Endodermal cell (in vitro differentiated cells): ENCODE measurements at regions not wholly inside any gene's neighbourhood (a gene's known extent, or its start where the extent isn't known, plus 50 kb on each side); places are given as distances from the start of the nearest gene placed in this dataset.

Experiments
- DNase-seq: peaks from one replicate; pipeline ENCODE4 v3.0.0-alpha.2; 2017
- H3K27ac ChIP-seq: 2 replicates; pipeline ENCODE4 v1.5.1; 2013; ENCODE audit warnings: mild to moderate bottlenecking, low read depth, low read length, moderate library complexity
- H3K27me3 ChIP-seq: 2 replicates; pipeline ENCODE4 v1.6.1; 2013; ENCODE audit warnings: mild to moderate bottlenecking, low read length, moderate library complexity; ENCODE audit not compliant: insufficient read depth, control insufficient read depth, poor library complexity, severe bottlenecking
- H3K36me3 ChIP-seq: 2 replicates; pipeline ENCODE4 v1.7.0; 2013; ENCODE audit warnings: mild to moderate bottlenecking, low read length, moderate library complexity; ENCODE audit not compliant: control insufficient read depth, insufficient read depth
- H3K4me1 ChIP-seq: one replicate; pipeline ENCODE4 v1.7.0; 2013; ENCODE audit warnings: low read length; ENCODE audit not compliant: control insufficient read depth, insufficient read depth
- H3K4me3 ChIP-seq: 2 replicates; pipeline ENCODE4 v1.5.1; 2013; ENCODE audit warnings: mild to moderate bottlenecking, low read length, moderate library complexity
- H3K9ac ChIP-seq: 2 replicates; pipeline ENCODE4 v1.6.1; 2013; ENCODE audit warnings: mild to moderate bottlenecking, low read length, moderate library complexity; ENCODE audit not compliant: poor library complexity, severe bottlenecking; ENCODE audit errors: extremely low read depth
- H3K9me3 ChIP-seq: 2 replicates; pipeline ENCODE4 v1.6.1; 2013; ENCODE audit warnings: mild to moderate bottlenecking, low read length, moderate library complexity; ENCODE audit not compliant: control insufficient read depth
- H3K27ac Mint-ChIP-seq: 2 replicates; pipeline ENCODE4 v1.8.0; 2020; ENCODE audit warnings: mixed read lengths
- H3K27me3 Mint-ChIP-seq: 2 replicates; pipeline ENCODE4 v1.8.0; 2021; ENCODE audit warnings: mild to moderate bottlenecking, mixed read lengths; ENCODE audit not compliant: insufficient read depth
- H3K36me3 Mint-ChIP-seq: 2 replicates; pipeline ENCODE4 v1.8.0; 2020; ENCODE audit warnings: low read depth, mixed read lengths
- H3K4me1 Mint-ChIP-seq: 2 replicates; pipeline ENCODE4 v1.8.0; 2020; ENCODE audit warnings: mixed read lengths
- H3K4me3 Mint-ChIP-seq: 2 replicates; pipeline ENCODE4 v1.8.0; 2020; ENCODE audit warnings: mild to moderate bottlenecking, moderate library complexity, mixed read lengths
- H3K9me3 Mint-ChIP-seq: 2 replicates; pipeline ENCODE4 v1.8.0; 2020; ENCODE audit warnings: mild to moderate bottlenecking, mixed read lengths
- WGBS, 2 experiments: methylation state at CpG; one replicate each; pipeline versions ENCODE4 v1.1.5 to v1.1.7; 2013; ENCODE audit warnings: missing lambda C conversion rate in 2 of 2, mixed read lengths in 1 of 2; ENCODE audit not compliant: insufficient coverage in 1 of 2, insufficient read length in 1 of 2; 5-methylcytosine and 5-hydroxymethylcytosine counted together
- TF ChIP-seq, protein P1 (sequence below): fragments of 200-600 bp; sonication (generic); conservative IDR thresholded peaks from 2 replicates; pipeline ENCODE4 v1.5.0; 2021; ENCODE audit warnings: antibody characterized with exemption, mild to moderate bottlenecking

DNA sequence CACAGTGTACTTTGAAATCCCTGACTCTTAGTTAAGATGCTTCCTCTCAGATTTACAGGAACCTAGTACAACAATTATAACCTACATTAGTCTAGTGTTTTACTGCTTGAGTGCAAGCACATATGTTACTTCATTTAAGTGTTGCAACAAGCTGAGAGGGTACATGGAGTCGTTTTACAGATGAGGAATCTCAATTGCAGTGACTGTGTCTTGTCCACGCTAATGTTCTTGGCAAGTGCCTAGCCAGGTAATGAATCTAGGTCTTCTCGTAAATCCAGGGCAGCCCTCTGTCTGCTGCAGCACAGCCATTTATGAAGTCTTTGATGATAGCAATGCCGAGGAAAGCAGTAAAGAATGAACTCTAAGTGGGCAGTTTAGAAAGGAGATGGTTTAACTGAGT is 384.4 kb upstream of the ARPP21 start:
- H3K27me3 ChIP-seq, result no peaks in the 10 kb centered on the region
- no peak overlapping the region for H3K27ac Mint-ChIP-seq
- TF ChIP-seq, protein P1, sequence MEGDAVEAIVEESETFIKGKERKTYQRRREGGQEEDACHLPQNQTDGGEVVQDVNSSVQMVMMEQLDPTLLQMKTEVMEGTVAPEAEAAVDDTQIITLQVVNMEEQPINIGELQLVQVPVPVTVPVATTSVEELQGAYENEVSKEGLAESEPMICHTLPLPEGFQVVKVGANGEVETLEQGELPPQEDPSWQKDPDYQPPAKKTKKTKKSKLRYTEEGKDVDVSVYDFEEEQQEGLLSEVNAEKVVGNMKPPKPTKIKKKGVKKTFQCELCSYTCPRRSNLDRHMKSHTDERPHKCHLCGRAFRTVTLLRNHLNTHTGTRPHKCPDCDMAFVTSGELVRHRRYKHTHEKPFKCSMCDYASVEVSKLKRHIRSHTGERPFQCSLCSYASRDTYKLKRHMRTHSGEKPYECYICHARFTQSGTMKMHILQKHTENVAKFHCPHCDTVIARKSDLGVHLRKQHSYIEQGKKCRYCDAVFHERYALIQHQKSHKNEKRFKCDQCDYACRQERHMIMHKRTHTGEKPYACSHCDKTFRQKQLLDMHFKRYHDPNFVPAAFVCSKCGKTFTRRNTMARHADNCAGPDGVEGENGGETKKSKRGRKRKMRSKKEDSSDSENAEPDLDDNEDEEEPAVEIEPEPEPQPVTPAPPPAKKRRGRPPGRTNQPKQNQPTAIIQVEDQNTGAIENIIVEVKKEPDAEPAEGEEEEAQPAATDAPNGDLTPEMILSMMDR, result no peak

DNA sequence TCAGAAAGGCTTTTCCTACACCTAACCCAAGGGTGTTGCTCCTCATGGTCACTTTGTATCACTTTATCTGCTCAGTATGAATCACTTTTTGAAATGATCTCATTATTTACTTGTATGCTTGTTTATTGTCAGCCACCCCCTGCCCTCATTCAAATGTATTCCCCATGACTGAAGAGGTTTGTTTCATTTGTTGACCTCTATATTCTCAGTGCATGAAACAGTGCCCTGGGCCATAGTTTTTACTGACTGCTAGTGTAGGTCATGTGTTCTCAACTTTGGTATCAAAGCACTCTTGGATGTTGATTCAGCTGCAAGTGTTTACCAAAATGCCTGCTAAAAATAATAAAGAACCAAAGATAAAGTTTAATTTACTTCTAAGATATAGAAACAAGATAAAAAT is 381.7 kb upstream of the ARPP21 start:
- H3K36me3 ChIP-seq, result no peaks in the 10 kb centered on the region
- Mint-ChIP-seq H3K4me3 (no peak overlapping the region), H3K27ac (no peak overlapping the region), H3K27me3 (no peaks in the 10 kb centered on the region), H3K9me3 (no peaks in the 10 kb centered on the region), H3K36me3 (no peaks in the 10 kb centered on the region), H3K4me1 (no peaks in the 10 kb centered on the region)
- no peak overlapping the region for H3K27ac ChIP-seq
- no peaks in the 10 kb centered on the region for H3K4me1 ChIP-seq
- no peaks in the 10 kb centered on the region for H3K27me3 ChIP-seq
- H3K9ac ChIP-seq, result no peak overlapping the region
- H3K9me3 ChIP-seq, result no peaks in the 10 kb centered on the region
- DNase-seq, result no peak
- H3K4me3 ChIP-seq, result no peak overlapping the region
- TF ChIP-seq, protein P1, result no peak

More for the DNA sequence above, 384.4 kb upstream of the ARPP21 start:
- Histone ChIP-seq H3K9me3 (no peaks in the 10 kb centered on the region), H3K36me3 (no peaks in the 10 kb centered on the region), H3K27ac (no peak overlapping the region), H3K9ac (no peak overlapping the region), H3K4me3 (no peak overlapping the region), H3K4me1 (no peaks in the 10 kb centered on the region)
- no peak overlapping the region for H3K4me3 Mint-ChIP-seq
- no peaks in the 10 kb centered on the region for H3K4me1 Mint-ChIP-seq
- WGBS, 2 experiments, result 86 to 90% methylated on average over 3 to 4 of the region's 4 CpGs
- DNase-seq, result no peak
- H3K9me3 Mint-ChIP-seq, result no peaks in the 10 kb centered on the region
- H3K27me3 Mint-ChIP-seq, result no peaks in the 10 kb centered on the region
- H3K36me3 Mint-ChIP-seq, result no peaks in the 10 kb centered on the region

DNA sequence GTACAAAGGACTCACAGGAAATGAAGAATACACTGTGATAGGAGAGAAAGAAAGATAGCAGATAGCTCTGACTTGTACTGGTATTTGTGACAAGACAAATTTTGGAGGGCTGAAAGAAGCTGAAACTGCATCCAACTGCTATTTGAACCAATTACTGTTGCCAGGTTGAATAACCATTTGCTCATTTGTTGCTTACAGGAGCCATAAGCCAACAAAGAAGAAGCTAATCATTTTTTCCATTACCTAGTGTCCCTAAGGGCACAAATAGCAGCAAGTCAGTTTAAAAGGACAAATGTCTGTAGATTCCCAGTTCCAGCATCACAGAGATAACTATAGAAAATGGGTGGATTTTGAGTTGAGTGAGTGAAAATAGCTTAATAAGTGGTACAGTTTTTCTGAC is 376.9 kb upstream of the ARPP21 start:
- Mint-ChIP-seq H3K4me1 (no peaks in the 10 kb centered on the region), H3K9me3 (no peaks in the 10 kb centered on the region), H3K4me3 (no peak overlapping the region), H3K27me3 (no peaks in the 10 kb centered on the region), H3K36me3 (no peaks in the 10 kb centered on the region), H3K27ac (no peak overlapping the region)
- Histone ChIP-seq H3K4me3 (no peak overlapping the region), H3K36me3 (no peaks in the 10 kb centered on the region), H3K27ac (no peak overlapping the region), H3K4me1 (no peaks in the 10 kb centered on the region), H3K9ac (no peak overlapping the region), H3K9me3 (no peaks in the 10 kb centered on the region), H3K27me3 (no peaks in the 10 kb centered on the region)
- DNase-seq, result no peak
- TF ChIP-seq, protein P1, result no peak
